ENCODE measurements at regions not wholly inside any gene's neighbourhood (a gene's known extent, or its start where the extent isn't known, plus 50 kb on each side); places are given as distances from the start of the nearest gene placed in this dataset.
"Not testable (repeated sequence)": the region's sequence is repeated elsewhere in the genome, so short reads cannot be mapped to it uniquely, and the experiment has no call there.

DNA sequence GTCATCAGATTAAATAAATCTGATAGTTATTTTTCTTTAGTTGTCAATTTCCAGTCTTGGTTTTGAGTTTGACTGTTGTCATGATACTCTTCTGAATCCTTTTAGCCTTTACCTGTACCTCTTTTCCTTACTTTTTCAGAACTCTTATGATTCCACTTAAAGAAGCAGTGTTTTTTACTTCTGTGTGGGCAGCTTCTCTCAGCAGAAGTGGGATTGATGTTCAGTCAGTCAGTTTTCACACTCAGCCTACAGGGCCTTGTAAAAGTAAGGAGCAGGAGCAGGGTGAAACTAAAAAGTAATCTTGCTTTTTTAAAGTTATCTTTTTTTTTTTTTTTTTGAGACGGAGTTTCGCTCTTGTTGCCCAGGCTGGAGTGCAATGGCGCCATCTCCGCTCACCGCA is 75.1 kb downstream of the HAUS1 start:
- DNase-seq (ENCODE audit: low read depth, low spot score): no peak

DNA sequence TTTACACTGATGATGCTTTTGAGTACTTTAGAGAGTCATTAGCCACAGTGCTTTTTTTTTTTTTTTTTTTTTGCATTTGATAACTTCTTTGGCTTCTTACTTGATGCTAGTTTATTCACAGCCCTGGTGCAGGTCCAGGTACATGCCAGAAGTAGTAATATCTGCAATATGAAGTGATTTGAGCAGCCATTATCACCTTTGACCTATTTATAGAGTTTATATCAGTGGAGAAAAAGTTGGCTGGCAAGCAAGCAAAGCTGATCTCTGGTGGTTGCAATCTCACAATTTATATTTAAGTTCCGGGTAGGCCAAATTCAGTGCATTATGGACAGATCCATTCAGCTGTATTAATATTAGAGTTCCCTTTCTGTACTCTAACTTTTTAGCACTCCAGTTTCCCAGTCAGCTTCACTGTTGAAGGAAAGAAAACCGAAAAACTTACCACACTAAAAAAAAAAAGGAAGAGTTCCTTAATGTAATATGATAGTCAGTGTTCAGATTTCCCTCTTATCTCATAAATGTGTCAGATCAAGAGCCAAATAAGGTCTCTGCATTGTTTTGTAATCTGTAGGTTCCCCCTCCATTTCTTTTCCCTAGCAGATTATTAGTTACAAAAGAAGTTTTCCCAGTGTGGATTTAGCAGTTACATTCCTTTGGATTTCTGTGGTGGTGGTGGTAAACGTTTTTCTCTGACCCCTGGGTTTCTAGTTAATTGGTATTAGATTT is 78.6 kb downstream of the HAUS1 start:
- no peak for DNase-seq (ENCODE audit: low read depth, low spot score)

DNA sequence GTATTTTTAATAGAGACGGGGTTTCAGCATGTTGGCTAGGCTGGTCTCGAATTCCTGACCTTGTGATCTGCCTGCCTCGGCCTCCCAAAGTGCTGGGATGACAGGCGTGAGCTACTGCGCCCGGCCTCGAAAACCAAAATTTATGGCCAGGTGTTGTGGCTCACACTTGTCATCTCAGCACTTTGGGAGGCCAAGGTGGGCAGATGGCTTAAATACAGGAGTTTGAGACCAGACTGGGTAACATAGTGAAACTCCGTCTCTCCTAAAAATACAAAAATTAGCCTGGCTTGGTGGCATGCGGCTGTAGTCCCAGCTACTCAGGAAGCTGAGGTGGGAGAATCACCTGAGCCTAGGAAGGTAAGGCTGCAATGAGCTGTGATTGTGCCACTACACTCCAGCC is 80.1 kb downstream of the HAUS1 start:
- not testable (repeated sequence) for DNase-seq (ENCODE audit: low read depth, low spot score)

DNA sequence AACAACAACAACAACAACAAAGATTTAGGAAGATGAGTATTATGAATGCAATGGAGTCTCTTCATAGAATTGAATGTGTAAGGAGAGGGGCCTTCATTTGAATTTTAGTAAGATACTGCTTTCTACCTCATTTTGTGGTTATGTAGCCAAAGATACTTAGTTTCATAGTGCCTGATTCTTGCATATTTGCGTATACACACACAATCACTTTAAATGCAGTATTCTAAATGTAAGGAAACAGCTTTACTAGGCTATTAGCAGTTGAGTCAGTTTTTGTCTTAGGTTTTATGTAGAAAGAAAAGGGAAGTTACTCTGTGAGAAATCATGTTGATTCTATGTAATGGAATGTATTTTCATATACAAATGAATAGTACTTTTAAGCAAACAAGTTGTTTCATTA is 80.5 kb downstream of the HAUS1 start:
- no peak for DNase-seq (ENCODE audit: low read depth, low spot score)

DNA sequence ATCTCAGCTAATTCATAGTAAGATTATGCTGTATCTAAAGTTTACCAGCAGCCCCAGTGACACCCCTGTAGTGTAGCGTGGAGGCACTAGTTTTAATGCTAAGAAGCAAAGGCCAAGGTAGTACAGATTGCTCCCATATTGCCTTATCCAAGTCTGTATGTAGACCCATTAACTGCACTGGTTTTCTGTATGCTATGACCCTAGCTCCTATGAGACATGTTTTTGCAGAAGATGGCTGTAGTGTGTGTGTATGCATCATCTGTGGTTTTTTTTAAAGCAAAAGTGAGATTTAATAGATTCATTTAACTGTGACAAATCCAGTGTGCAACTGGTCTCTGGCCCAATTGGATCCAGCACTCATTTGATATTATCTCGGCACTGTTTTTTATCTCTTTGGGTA is 86.5 kb downstream of the HAUS1 start:
- no peak for DNase-seq (ENCODE audit: low read depth, low spot score)

DNA sequence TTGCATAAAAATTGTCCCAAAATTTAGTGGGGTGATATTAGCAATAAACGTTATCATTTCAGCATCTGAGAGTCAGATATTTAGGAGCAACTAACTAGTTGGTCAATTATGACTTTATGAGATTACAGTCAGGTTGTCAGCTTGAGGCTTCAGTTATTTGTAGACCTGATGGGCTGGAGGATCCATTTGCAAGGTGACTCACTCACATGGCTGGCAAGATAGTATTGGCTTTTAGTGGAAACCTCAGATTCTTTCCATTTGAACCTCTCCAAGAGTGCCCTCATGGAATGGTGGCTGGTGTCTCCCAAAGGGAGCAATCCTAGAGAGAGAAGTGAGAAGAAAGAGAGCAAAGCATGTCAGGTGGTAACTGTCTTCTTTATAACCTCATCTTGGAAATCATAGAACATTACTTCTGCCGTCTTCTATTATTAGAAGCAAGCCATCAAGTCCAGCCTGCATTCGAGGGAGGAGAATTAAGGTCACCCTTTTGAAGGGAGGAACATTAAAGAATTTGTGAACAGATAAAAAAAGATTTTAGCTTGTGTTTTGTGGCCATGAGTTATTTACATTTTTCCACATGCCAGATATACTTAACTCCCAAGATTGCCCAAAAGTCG is 92.5 kb downstream of the HAUS1 start:
- DNase-seq (ENCODE audit: low read depth, low spot score): no peak

DNA sequence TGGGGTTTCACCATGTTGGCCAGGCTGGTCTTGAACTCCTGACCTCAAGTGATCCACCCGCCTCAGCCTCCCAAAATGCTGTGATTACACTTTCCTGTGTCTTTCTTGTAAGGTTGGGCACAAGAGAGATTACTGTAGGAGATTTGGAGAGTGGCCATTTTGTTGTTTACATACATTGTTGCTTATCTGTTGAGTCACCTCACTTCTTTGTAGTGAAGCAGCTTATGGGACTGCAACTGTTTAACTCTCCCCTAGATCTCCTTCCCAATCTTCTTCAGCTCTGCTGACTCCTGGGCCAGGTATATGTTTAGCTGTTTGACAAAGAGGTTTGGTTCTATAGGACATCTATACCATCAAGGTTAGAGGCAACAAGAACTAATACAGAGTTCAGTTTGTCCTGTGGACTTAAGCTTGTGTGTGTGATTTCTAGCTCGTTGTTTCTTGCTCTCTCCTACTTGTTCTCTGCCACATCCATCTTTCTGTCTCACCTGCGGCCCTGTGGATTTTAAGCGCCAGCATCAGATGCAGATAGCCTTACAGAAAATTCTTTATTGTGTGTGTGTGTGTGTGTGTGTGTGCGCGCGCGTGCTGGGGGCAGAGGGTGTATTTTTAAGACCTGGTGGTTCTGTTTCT is 95.4 kb downstream of the HAUS1 start:
- DNase-seq (ENCODE audit: low read depth, low spot score): no peak

DNA sequence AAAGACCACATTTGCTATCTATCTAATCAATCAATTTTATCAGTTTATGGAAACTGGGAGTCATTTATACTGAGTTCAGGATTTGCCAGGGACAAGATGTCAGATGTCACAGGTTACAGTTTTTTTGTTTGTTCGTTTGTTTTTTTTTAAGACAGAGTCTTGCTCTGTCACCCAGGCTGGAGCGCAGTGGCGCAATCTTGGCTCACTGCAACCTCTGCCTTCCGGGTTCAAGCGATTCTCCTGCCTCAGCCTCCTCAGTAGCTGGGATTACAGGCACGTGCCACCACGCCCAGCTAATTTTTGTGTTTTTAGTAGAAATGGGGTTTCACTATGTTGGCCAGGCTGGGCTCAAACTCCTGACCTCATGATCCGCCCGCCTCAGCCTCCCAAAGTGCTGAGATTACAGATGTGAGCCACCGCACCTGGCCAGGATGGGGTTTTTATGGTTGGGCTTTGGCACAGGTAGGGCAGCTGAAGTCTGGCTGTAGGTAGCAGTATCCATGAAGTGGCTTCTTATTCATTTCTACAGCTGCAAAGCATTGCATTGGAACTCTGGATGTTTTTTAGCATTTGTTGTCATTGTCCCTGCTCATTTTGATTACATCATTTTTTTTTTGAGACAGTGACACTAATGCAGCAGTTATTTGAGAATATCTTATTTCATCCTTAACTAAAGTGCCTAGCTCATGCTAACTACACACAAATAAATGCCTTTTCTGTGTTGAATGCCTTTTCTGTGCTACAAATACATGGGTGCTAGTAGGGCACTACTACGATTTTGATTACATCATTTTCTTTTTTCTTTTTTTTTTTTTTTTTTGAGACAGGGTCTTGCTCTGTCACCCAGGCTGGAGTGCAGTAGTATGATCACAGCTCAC is 96.2 kb downstream of the HAUS1 start:
- DNase-seq (ENCODE audit: low read depth, low spot score): not testable (repeated sequence)

DNA sequence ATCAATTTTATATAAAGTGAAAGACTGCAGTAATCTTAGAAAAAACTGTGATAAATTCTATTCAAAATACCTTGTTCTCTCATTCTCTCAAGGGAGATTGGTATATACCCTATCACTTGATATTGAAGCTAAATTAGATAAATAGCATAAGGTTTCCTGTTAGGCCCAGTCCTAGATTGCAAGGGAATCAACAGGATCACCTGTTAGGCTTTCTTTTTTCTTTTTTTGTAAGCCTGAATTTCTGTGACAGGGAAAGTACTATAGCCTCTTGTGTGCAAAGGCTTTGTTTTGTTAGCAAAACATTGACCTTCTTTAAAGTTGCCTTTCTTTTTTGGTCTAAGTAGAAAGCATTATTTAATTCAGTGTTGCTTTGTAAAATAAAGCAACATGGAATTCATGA is 100.0 kb downstream of the HAUS1 start:
- no peak for DNase-seq (ENCODE audit: low read depth, low spot score)

DNA sequence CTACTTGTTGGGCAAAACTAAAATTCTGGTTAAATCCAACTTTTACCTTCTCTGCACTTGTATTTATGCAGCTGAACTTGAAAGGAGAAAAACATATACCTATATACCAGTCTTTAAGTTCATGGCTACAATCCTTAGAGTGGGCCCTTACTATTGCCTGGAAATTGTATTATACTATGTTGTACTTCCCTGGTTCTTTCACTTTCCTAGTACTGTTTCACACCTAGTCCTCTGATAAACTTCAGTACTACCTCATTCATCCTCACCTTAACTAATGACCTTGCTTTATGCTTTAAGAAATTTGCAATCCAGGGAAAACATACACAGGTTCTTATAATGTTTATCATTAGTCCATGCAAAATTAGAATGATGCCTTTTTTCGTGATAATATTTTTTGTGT is 103.8 kb downstream of the HAUS1 start:
- DNase-seq (ENCODE audit: low read depth, low spot score): no peak

DNA sequence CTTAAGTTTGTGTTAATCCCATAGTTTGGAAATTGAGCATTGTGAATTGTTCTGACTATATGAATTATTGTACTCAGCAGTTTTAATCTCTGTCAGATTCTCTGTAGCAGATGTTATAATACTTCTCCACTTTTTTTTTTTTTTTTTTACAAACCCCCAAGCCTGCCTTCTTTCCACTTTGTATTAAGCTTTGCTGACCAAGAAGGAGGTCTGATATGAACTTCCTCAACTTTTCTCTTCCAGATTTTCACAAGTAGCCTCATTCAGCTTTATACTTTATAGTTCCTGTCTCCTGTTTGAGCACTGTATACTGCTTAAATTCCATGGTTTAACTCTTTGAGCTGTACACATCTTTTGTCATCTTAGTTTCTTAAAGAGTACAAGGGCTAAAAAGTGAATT is 105.0 kb downstream of the HAUS1 start:
- DNase-seq (ENCODE audit: low read depth, low spot score): no peak

DNA sequence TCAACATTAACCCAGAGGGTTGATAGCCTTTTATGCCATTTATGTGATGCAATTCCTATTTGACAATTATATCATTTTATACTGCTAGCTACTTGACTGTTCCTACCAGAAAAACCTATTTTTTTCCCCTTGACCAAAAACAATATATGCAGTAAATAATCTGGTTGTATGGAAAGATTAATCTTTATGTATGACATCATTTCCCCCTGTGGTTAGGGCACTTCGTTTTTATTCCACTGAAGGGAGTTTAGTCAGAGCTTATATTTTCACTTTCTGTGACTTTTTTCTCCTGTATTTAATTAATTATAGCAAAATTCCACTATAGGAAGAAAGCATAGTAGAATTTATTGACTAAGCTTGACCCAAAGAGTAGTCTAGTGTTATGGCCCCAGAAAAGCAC is 107.6 kb downstream of the HAUS1 start:
- no peak for DNase-seq (ENCODE audit: low read depth, low spot score)

DNA sequence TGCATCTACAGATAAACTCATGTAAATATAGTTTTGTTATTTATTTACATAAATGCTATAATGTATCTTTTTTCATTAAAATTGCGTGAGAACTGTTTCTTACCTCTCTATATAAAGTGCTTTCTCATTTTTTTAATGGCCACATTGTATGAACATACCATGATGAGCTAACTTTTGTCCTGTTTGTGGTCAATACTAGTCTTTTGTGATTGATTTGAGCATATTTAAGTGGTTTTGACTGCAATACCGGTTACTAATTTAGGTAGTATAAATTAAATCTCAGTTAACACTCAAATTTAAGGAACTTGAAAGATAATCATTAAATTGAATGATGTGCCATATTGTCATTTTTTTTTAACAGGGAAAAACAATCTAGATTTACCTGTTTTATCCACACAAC is 108.2 kb downstream of the HAUS1 start:
- no peak for DNase-seq (ENCODE audit: low read depth, low spot score)

DNA sequence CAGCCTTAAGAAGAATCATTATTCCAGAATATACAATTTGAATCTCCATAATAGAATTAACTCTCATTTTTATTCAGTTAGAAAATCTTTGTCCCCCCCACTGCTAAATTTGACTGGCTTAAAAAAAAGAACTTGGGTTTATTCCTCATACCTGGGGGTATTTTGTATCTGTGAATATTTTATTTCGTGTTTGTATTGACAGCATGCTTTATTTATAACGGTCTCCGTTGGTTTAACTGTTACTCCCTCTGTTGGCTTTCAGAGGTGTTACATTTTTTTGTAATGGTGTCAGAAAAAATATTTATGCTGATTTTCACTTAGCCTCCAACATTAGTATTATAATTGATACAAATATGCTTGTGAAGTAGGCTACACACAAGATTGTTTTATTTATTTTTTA is 109.1 kb downstream of the HAUS1 start:
- no peak for DNase-seq (ENCODE audit: low read depth, low spot score)

DNA sequence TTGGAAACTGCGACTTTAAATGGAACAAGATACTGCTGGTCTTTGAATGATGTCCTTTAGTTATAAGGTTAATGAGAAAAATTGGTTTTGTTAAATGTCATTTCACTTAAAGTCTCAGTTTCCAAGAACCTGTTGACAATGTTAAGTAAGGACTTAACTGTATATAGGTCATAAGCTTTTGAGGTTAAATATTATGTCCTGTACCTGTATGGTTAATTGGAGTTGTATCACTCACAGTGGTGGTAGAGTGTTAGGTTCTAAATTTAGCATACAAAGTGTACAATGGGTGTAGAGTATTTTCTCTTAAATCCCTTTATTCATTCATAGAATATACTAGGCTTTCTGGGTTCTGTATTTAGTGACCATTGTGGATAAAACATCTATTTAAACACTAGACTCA is 110.2 kb downstream of the HAUS1 start:
- no peak for DNase-seq (ENCODE audit: low read depth, low spot score)

DNA sequence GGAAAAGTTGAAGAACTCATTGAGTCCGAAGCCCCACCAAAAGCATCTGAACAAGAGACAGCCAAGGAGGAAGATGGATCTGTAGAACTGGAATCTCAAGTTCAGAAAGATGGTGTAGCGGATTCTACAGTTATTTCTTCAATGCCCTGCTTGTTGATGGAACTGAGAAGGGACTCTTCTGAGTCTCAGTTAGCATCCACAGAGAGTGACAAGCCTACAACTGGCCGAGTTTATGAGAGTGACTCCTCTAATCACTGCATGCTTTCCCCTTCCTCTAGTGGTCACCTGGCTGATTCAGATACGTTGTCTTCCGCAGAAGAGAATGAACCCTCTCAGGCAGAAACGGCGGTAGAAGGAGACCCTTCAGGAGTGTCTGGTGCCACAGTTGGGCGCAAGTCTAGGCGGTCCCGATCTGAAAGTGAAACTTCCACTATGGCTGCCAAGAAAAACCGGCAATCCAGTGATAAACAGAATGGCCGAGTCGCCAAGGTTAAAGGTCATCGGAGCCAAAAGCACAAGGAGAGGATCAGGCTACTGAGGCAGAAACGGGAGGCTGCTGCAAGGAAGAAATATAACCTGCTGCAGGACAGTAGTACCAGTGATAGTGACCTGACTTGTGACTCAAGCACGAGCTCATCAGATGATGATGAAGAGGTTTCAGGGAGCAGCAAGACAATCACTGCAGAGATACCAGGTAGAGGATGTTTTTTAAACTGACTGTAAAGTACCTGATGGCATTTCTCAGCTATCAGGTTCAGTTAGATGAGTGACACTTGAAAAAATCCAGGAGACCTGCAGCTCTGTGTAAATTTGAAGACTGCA is 111.9 kb downstream of the HAUS1 start:
- no peak for DNase-seq (ENCODE audit: low read depth, low spot score)

DNA sequence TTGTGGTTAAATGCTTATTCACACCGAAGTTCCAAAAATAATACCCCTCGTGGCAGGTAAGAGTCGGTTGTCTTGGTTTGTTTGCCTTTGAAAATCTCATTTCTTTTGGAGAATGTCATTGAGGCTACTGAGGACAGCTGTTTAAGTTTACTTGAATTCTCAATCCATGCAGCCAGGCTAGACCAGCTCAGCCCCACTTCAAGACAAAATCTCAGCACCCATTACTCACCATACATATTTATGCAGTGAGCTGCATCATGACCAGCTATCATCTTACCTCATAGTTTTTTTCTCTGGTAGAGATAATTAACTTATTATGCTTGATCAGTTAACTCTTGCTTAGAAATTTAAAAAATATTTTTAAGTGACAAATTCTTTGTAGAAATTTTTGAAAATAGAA is 115.9 kb downstream of the HAUS1 start:
- DNase-seq (ENCODE audit: low read depth, low spot score): no peak

DNA sequence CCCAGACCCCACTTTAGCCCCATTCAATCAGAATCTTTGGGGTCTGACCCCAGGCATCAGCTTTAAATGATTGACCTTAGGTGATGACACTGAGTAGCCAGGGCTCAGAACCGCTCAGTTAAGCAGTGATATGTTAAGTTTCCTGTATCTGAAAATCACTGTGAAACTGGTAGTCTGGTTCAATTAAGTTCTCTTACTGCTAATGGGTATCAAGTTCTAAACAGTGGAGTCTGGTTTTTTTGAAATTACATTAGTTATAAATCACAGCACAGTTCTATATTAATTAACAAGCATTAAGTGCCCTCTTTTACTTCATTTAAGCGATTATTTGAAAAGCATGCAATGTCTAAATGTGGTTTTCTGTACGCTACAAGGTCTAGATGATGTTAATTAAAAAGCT is 117.9 kb downstream of the HAUS1 start:
- DNase-seq (ENCODE audit: low read depth, low spot score): no peak

DNA sequence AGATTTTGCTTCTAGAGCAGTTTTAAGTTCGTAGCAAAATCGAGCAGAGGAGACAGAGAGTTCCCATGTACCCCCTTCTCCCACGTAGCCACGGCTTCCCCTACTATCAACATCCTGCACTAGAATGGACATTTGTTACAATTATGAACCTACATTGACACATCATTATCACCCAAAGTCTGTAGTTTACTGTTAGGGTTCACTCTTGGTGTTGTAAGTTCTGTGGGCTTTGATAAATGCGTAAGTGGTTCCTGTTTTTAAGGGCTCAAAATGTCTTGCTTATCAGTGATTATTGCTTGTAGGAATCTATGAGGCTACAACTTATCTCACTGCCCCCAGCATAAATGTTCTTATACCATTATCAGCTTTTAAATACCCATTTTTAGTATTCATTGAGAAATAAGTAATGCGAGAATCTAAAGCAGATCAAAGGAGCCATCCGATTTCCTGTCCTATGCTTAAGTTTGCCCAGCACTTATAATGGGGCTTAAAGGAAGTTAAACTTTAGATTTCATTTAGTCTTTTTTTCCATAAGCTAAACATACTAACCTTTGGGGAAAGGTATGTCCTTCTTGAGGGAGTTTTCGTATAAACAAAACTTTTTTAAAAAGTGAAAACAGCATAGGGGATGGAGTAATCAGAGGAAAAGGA is 118.7 kb downstream of the HAUS1 start:
- DNase-seq (ENCODE audit: low read depth, low spot score): no peak

DNA sequence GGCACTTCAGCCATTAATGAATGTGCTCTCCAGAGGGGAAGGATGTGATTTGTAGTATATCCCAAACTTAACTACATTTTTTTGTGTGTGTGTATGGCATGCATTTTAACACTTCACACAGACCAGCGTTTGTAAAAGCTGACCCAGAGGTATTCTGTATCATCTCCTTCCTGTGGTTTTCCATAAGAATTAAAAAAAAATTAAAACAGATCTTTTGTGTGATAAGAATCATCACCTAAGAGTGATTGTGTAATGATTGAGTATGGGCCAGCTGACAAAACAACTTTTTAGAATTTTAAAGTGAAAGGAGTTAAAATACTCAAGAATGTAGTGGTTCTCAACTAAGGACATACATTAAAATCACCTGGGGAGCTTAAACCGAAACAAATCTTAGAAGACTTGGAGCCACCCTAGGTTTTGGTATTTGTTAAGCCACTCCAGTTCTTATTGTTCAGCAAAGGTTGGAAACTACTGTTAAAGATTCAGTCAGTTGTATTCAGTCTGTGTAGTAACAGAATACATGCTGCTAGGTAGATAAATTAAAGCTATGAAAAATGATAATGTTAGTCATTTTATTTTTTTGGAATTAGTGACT is 120.1 kb downstream of the HAUS1 start:
- no peak for DNase-seq (ENCODE audit: low read depth, low spot score)

Data from iPS DF 19.7 (cell line).